ENCODE measurements at regions not wholly inside any gene's neighbourhood (a gene's known extent, or its start where the extent isn't known, plus 50 kb on each side); places are given as distances from the start of the nearest gene placed in this dataset.

- BruUV-seq (replicated peaks), result no TSS peak
- Histone ChIP-seq H3K4me1 (ENCODE audit: control insufficient read depth in 1 of 2, insufficient read depth in 2 of 2, low read length in 2 of 2) (no peaks in the 10 kb centered on the region), H3K79me2 (ENCODE audit: insufficient read depth, low read length) (no peaks in the 10 kb centered on the region), H3K36me3 (ENCODE audit: control insufficient read depth in 1 of 2, insufficient read depth in 2 of 2, low read length in 2 of 2) (no peaks in the 10 kb centered on the region), H3K27me3 (ENCODE audit: insufficient read depth, low read length) (no peaks in the 10 kb centered on the region), H3K9me2 (ENCODE audit: insufficient read depth) (no peaks in the 10 kb centered on the region), H3K4me3 (replicated peaks in 1 of 2; ENCODE audit: low read depth in 1 of 2, low read length in 2 of 2) (no peak overlapping the region), H4K20me1 (ENCODE audit: insufficient read depth) (no peaks in the 10 kb centered on the region), H3K9ac (ENCODE audit: low read length) (no peak overlapping the region), H2AFZ (ENCODE audit: low read depth, low read length, poor library complexity, severe bottlenecking) (no peak overlapping the region), H3K4me2 (ENCODE audit: low read length) (no peak overlapping the region), H3K27ac (ENCODE audit: low read depth, low read length) (no peak overlapping the region), H3K9me3 (ENCODE audit: control insufficient read depth in 1 of 2, insufficient read depth in 1 of 2, low read depth in 1 of 2, low read length in 2 of 2) (peaks cover 0 to 17% of the 10 kb centered on the region in 2 experiments; a peak in 2 of 4 replicates)
- intact Hi-C loops (cut with micrococcal nuclease), result no loop called here
- POLR2A ChIA-PET, result no interaction called here
- CTCF ChIA-PET, result no interaction called here
- RAD21 ChIA-PET (ENCODE audit: low non-redundant PET in 1 of 2, low total read pairs in 2 of 2, uncharacterized antibody in 2 of 2, unreplicated experiment in 2 of 2), result no interaction called here
- ATAC-seq (no peak), DNase-seq (ENCODE audit: low read depth, low spot score) (no peak)
- TF ChIP-seq EGR1 (IDR thresholded peaks at IDR 0.05; ENCODE audit: low read depth) (no peak), RAD21 (IDR thresholded peaks at IDR 0.05; ENCODE audit: low read depth) (no peak), JUND (IDR thresholded peaks at IDR 0.05) (no peak), TCF7L2 (IDR thresholded peaks at IDR 0.05; ENCODE audit: borderline replicate concordance, extremely low read depth, insufficient read depth, insufficient read length) (no peak), ZNF274 (IDR thresholded peaks at IDR 0.05; ENCODE audit: low read depth, low read length) (no peak), CTCF (IDR thresholded peaks at IDR 0.05 in 2 of 3, conservative IDR thresholded peaks at IDR 0.05 in 1 of 3; ENCODE audit: borderline replicate concordance in 1 of 3, insufficient read depth in 1 of 3, low read depth in 2 of 3, low read length in 2 of 3) (no peak)
These were observed 733.0 kb upstream of the FZD8 start for GRCh38 chr10:36375107-36375506.

- no peaks in the 10 kb centered on the region for H3K79me2 ChIP-seq (ENCODE audit: insufficient read depth, low read length)
- H3K9me3 ChIP-seq (ENCODE audit: control insufficient read depth in 1 of 2, insufficient read depth in 1 of 2, low read depth in 1 of 2, low read length in 2 of 2), result peaks cover 0 to 18% of the 10 kb centered on the region in 2 experiments; a peak in 2 of 4 replicates
- CTCF ChIA-PET, result no interaction called here
- RAD21 ChIA-PET (ENCODE audit: low non-redundant PET in 1 of 2, low total read pairs in 2 of 2, uncharacterized antibody in 2 of 2, unreplicated experiment in 2 of 2), result no interaction called here
- POLR2A ChIA-PET, result no interaction called here
- no peaks in the 10 kb centered on the region for H3K27me3 ChIP-seq (ENCODE audit: insufficient read depth, low read length)
- ATAC-seq (no peak), DNase-seq (ENCODE audit: low read depth, low spot score) (no peak)
- H3K27ac ChIP-seq (ENCODE audit: low read depth, low read length), result no peak overlapping the region
- TF ChIP-seq EZH2phosphoT487 (IDR thresholded peaks at IDR 0.05; ENCODE audit: borderline replicate concordance) (no peak), SP1 (IDR thresholded peaks at IDR 0.05; ENCODE audit: low read depth) (no peak), CEBPB (IDR thresholded peaks at IDR 0.05; ENCODE audit: low read depth) (no peak), SIN3A (IDR thresholded peaks at IDR 0.05; ENCODE audit: low read depth) (no peak), ZNF274 (IDR thresholded peaks at IDR 0.05; ENCODE audit: low read depth, low read length) (no peak), ZBTB33 (IDR thresholded peaks at IDR 0.05; ENCODE audit: extremely low read depth, insufficient replicate concordance, low read length) (no peak), EGR1 (IDR thresholded peaks at IDR 0.05; ENCODE audit: low read depth) (no peak), RAD21 (IDR thresholded peaks at IDR 0.05; ENCODE audit: low read depth) (no peak), TCF7L2 (IDR thresholded peaks at IDR 0.05; ENCODE audit: borderline replicate concordance, extremely low read depth, insufficient read depth, insufficient read length) (no peak), EZH2 (IDR thresholded peaks at IDR 0.05) (no peak), YY1 (IDR thresholded peaks at IDR 0.05; ENCODE audit: extremely low read depth, insufficient replicate concordance, low read depth, low read length) (no peak), POLR2AphosphoS5 (IDR thresholded peaks at IDR 0.05; ENCODE audit: low read depth, low read length) (no peak), POLR2A (IDR thresholded peaks at IDR 0.05; ENCODE audit: borderline replicate concordance, extremely low read depth, insufficient read depth, insufficient read length) (no peak), CBX3 (IDR thresholded peaks at IDR 0.05; ENCODE audit: low read depth) (no peak)
- intact Hi-C loops (cut with micrococcal nuclease), result no loop called here
- no peaks in the 10 kb centered on the region for H3K36me3 ChIP-seq (ENCODE audit: control insufficient read depth in 1 of 2, insufficient read depth in 2 of 2, low read length in 2 of 2)
- H3K9me2 ChIP-seq (ENCODE audit: insufficient read depth), result no peaks in the 10 kb centered on the region
- no peak overlapping the region for H3K9ac ChIP-seq (ENCODE audit: low read length)
- no peak overlapping the region for H2AFZ ChIP-seq (ENCODE audit: low read depth, low read length, poor library complexity, severe bottlenecking)
- H3K4me2 ChIP-seq (ENCODE audit: low read length), result no peak overlapping the region
- H4K20me1 ChIP-seq (ENCODE audit: insufficient read depth), result no peaks in the 10 kb centered on the region
- BruUV-seq (replicated peaks), result no TSS peak
- no peak overlapping the region for H3K4me3 ChIP-seq (replicated peaks in 1 of 2; ENCODE audit: low read depth in 1 of 2, low read length in 2 of 2)
- H3K4me1 ChIP-seq (ENCODE audit: control insufficient read depth in 1 of 2, insufficient read depth in 2 of 2, low read length in 2 of 2), result no peaks in the 10 kb centered on the region
These were observed 731.5 kb upstream of the FZD8 start for GRCh38 chr10:36373424-36374096.
